K562 (cell line): ENCODE measurements at regions not wholly inside any gene's neighbourhood (a gene's known extent, or its start where the extent isn't known, plus 50 kb on each side); places are given as distances from the start of the nearest gene placed in this dataset.

ENCODE experiments used
- ATAC-seq: fragments of 200-7000 bp; cut with Tn5 transposase; 3 replicates; pipeline ENCODE4 v1.9.1; 2020; ENCODE audit warnings: moderate library complexity
- BruUV-seq: library from RNA; stranded (reverse); fragments of 400-500 nt; replicated peaks from 2 replicates; lab custom pipeline; 2021; lab: Mats Ljungman, UMichigan
- CTCF ChIA-PET: fragments of 300-600 bp; formaldehyde crosslinking; extraction: SDS; loops from one replicate; lab custom pipeline; 2021; ENCODE audit warnings: low intra/inter-chr PET ratio; lab: Yijun Ruan, JAX
- POLR2A ChIA-PET: fragments of 300-600, 350-650 bp; sonication (Branson Sonifier 250); formaldehyde crosslinking; extraction: SDS; loops from one replicate; lab custom pipeline; 2021; ENCODE audit warnings: antibody characterized with exemption, inconsistent platforms; lab: Yijun Ruan, JAX
- DNase-seq, 4 experiments: peaks; one replicate each; pipeline versions ENCODE4 v3.0.0 to v3.0.0-alpha.2; 2011 to 2018; ENCODE audit warnings: low spot score in 3 of 4, mixed read lengths in 3 of 4; ENCODE audit errors: extremely low read depth in 1 of 4
- FAIRE-seq: peaks from 2 replicates; lab custom pipeline; 2011; peaks lifted over from hg19 to GRCh38; lab: Jason Lieb, UNC
- H2AFZ ChIP-seq: 2 replicates; pipeline ENCODE4 v1.6.0; 2011; ENCODE audit warnings: low read depth, low read length, control low read depth, inconsistent platforms
- H3K27ac ChIP-seq: fragments of 200-600 bp; 3 replicates; pipeline ENCODE4 v1.8.0; 2011; ENCODE audit warnings: low read depth, mild to moderate bottlenecking, control low read depth, inconsistent platforms, low read length, moderate library complexity, mixed read lengths; ENCODE audit errors: extremely low read depth
- H3K27me3 ChIP-seq, 2 experiments: fragments of 300-600 bp in 1 of 2; 2 replicates in 1 of 2; 3 replicates in 1 of 2; pipeline versions ENCODE4 v1.6.0 to v1.8.0; 2011; ENCODE audit warnings: inconsistent platforms in 2 of 2, low read length in 2 of 2, mild to moderate bottlenecking in 1 of 2, mixed read lengths in 1 of 2, moderate library complexity in 1 of 2; ENCODE audit not compliant: control insufficient read depth in 2 of 2, insufficient read depth in 2 of 2
- H3K36me3 ChIP-seq: fragments of 300-600 bp; 3 replicates; pipeline ENCODE4 v1.8.0; 2011; ENCODE audit warnings: mild to moderate bottlenecking, low read length, inconsistent platforms; ENCODE audit not compliant: control insufficient read depth, insufficient read depth
- H3K4me1 ChIP-seq, 2 experiments: fragments of 200-600 bp in 1 of 2; replicated peaks in 1 of 2; 2 replicates in 1 of 2; 3 replicates in 1 of 2; pipeline versions ENCODE4 v1.5.1 to v1.8.0; 2011; ENCODE audit warnings: inconsistent platforms in 2 of 2, low read length in 2 of 2, mild to moderate bottlenecking in 1 of 2, mixed read lengths in 1 of 2, moderate library complexity in 1 of 2; ENCODE audit not compliant: control insufficient read depth in 2 of 2, insufficient read depth in 2 of 2
- H3K4me2 ChIP-seq: 2 replicates; pipeline ENCODE4 v1.6.1; 2011; ENCODE audit warnings: low read length, control low read depth, inconsistent platforms, mixed read lengths; ENCODE audit not compliant: insufficient read depth
- H3K4me3 ChIP-seq: fragments of 200-600 bp; sonication (generic), shearing (Covaris generic); 2 replicates; pipeline ENCODE4 v1.5.1; 2016; ENCODE audit warnings: control low read depth, inconsistent platforms
- H3K79me2 ChIP-seq: fragments of 200-600 bp; 3 replicates; pipeline ENCODE4 v1.8.0; 2011; ENCODE audit warnings: low read length, inconsistent platforms; ENCODE audit not compliant: control insufficient read depth, insufficient read depth
- H3K9ac ChIP-seq, 2 experiments: 2 replicates each; pipeline versions ENCODE4 v1.6.0 to v1.6.1; 2011; ENCODE audit warnings: low read depth in 2 of 2, low read length in 2 of 2, control low read depth in 1 of 2, inconsistent platforms in 1 of 2, mild to moderate bottlenecking in 1 of 2, mixed read lengths in 1 of 2; ENCODE audit not compliant: insufficient read depth in 1 of 2
- H3K9me1 ChIP-seq: one replicate; pipeline ENCODE4 v1.6.0; 2011; ENCODE audit warnings: inconsistent platforms, mild to moderate bottlenecking, low read length, moderate library complexity; ENCODE audit not compliant: control insufficient read depth, insufficient read depth
- H3K9me3 ChIP-seq: replicated peaks from 2 replicates; pipeline ENCODE4 v1.5.1; 2011; ENCODE audit warnings: low read depth, low read length, inconsistent platforms; ENCODE audit not compliant: control insufficient read depth, insufficient read depth
- H4K20me1 ChIP-seq: replicated peaks from 2 replicates; pipeline ENCODE4 v1.6.1; 2011; ENCODE audit warnings: low read length, inconsistent platforms, mixed read lengths; ENCODE audit not compliant: control insufficient read depth, insufficient read depth
- PBX2 ChIP-seq, 2 experiments: IDR thresholded peaks in 1 of 2; conservative IDR thresholded peaks in 1 of 2; 2 replicates each; pipeline ENCODE4 v1.6.1; 2016; ENCODE audit warnings: low read depth in 2 of 2, mild to moderate bottlenecking in 1 of 2, missing compliant biosample characterization in 1 of 2, missing genetic modification characterization in 1 of 2, moderate library complexity in 1 of 2
- WGBS: fragments of 100-300 bp; shearing (Covaris generic); methylation state at CpG from one replicate; pipeline ENCODE4 v1.1.6; 2016; ENCODE audit warnings: low coverage, mixed read lengths; ENCODE audit not compliant: insufficient coverage; ENCODE audit errors: missing lambda C conversion rate; 5-methylcytosine and 5-hydroxymethylcytosine counted together
- in situ Hi-C: fragments of 300-500 bp; cut with MboI; formaldehyde crosslinking; loops from 4 replicates; pipeline ENCODE4 v1.15.0; 2018; ENCODE audit warnings: inconsistent platforms, mixed read lengths
- intact Hi-C: fragments of 100-400 bp; cut with micrococcal nuclease; formaldehyde crosslinking; loops from 2 replicates; pipeline ENCODE4 v1.14.2; 2022

GRCh38 chr11:37907436-37908218 is 1309.6 kb upstream of the RAG2 start:
- WGBS = 4% methylated on average over 19 of the region's 20 CpGs
- no peak for FAIRE-seq
- ATAC-seq = no peak
- no peak for DNase-seq
- Histone ChIP-seq H4K20me1 (no peaks in the 10 kb centered on the region), H3K36me3 (no peaks in the 10 kb centered on the region), H3K27me3 (no peaks in the 10 kb centered on the region), H3K27ac (no peak overlapping the region), H3K79me2 (no peaks in the 10 kb centered on the region), H3K4me2 (no peak overlapping the region), H3K4me1 (no peaks in the 10 kb centered on the region; a peak in 1 of 5 replicates), H3K9ac (no peak overlapping the region), H2AFZ (peak overlapping the region; percentile 38; the same call in 1 of the 2 replicates), H3K9me3 (no peaks in the 10 kb centered on the region; the same call in none of the 2 replicates), H3K4me3 (no peak overlapping the region), H3K9me1 (no peaks in the 10 kb centered on the region)
- POLR2A ChIA-PET = no interaction called here
- intact Hi-C loops = no loop called here
- CTCF ChIA-PET = no interaction called here
- BruUV-seq = no TSS peak
- in situ Hi-C loops = no loop called here
- TF ChIP-seq PBX2 (CRISPR knock-in tag; IDR thresholded peaks at IDR 0.05; ENCODE audit: low read depth) (no peak), PBX2 (tag; conservative IDR thresholded peaks at IDR 0.05; ENCODE audit: low read depth) (no peak)
